NCI-H2171 treated with DMSO at 0.1 percent for 48 hours (cell line): ENCODE measurements at regions not wholly inside any gene's neighbourhood (a gene's known extent, or its start where the extent isn't known, plus 50 kb on each side); places are given as distances from the start of the nearest gene placed in this dataset.
"Not testable (repeated sequence)": the region's sequence is repeated elsewhere in the genome, so short reads cannot be mapped to it uniquely, and the experiment has no call there.

Experiments used
- DNase-seq: peaks from one replicate; lab custom pipeline; 2025; lab: John Stamatoyannopoulos, UW

GRCh38 chr12:25328072-25328712 lies 77.5 kb upstream of the KRAS start:
- no peak for DNase-seq

- DNase-seq = no peak
Observed at GRCh38 chr12:25327321-25327720, 76.6 kb upstream of the KRAS start.

GRCh38 chr12:25326326-25326725 lies 75.6 kb upstream of the KRAS start:
- DNase-seq = no peak

- no peak for DNase-seq
Observed at GRCh38 chr12:25324861-25325260, 74.1 kb upstream of the KRAS start.

GRCh38 chr12:25323581-25323982 lies 72.9 kb upstream of the KRAS start:
- DNase-seq = no peak

GRCh38 chr12:25322918-25323531 lies 72.3 kb upstream of the KRAS start:
- DNase-seq = no peak

GRCh38 chr12:25322351-25322750 lies 71.6 kb upstream of the KRAS start:
- no peak for DNase-seq

GRCh38 chr12:25321772-25322171 lies 71.0 kb upstream of the KRAS start:
- no peak for DNase-seq

GRCh38 chr12:25320123-25321006 lies 69.6 kb upstream of the KRAS start:
- DNase-seq = no peak

GRCh38 chr12:25319233-25319984 lies 68.7 kb upstream of the KRAS start:
- no peak for DNase-seq

- no peak for DNase-seq
Observed at GRCh38 chr12:25317553-25317952, 66.8 kb upstream of the KRAS start.

- no peak for DNase-seq
Observed at GRCh38 chr12:25315388-25315787, 64.7 kb upstream of the KRAS start.

- not testable (repeated sequence) for DNase-seq
Observed at GRCh38 chr12:25313266-25313990, 62.7 kb upstream of the KRAS start.

- no peak for DNase-seq
Observed at GRCh38 chr12:25311506-25311905, 60.8 kb upstream of the KRAS start.

GRCh38 chr12:25310071-25310470 lies 59.3 kb upstream of the KRAS start:
- DNase-seq = not testable (repeated sequence)

- DNase-seq = no peak
Observed at GRCh38 chr12:25308756-25309155, 58.0 kb upstream of the KRAS start.

- no peak for DNase-seq
Observed at GRCh38 chr12:25307818-25308217, 57.1 kb upstream of the KRAS start.

- DNase-seq = no peak
Observed at GRCh38 chr12:25301798-25302197, 51.1 kb upstream of the KRAS start.
